ENCODE measurements at regions not wholly inside any gene's neighbourhood (a gene's known extent, or its start where the extent isn't known, plus 50 kb on each side); places are given as distances from the start of the nearest gene placed in this dataset.

DNA sequence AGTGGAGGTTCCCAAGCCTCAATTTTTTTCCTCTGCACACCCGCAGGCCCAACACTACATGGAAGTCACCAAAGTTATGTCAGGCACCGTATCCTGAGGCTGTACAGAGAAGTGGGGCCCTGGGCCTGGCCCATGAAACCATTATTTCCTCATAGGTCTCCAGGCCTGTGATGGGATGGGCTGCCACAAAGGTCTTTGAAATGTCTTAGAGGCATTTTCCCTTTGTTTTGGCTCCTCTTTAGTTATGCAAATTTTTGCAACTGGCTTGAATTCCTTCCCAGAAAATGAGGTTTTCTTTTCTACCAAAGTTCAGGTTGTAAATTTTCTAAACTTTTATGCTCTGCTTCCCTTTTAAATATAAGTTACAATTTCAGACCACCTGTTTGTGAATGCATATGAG, 365.2 kb downstream of the HGF start:
- no peaks in the 10 kb centered on the region for H3K36me3 ChIP-seq
- no peak overlapping the region for H3K4me3 ChIP-seq
- ATAC-seq: no peak
- H3K27ac ChIP-seq: no peak overlapping the region
- H3K9me3 ChIP-seq: no peaks in the 10 kb centered on the region
- TF ChIP-seq, protein P1, sequence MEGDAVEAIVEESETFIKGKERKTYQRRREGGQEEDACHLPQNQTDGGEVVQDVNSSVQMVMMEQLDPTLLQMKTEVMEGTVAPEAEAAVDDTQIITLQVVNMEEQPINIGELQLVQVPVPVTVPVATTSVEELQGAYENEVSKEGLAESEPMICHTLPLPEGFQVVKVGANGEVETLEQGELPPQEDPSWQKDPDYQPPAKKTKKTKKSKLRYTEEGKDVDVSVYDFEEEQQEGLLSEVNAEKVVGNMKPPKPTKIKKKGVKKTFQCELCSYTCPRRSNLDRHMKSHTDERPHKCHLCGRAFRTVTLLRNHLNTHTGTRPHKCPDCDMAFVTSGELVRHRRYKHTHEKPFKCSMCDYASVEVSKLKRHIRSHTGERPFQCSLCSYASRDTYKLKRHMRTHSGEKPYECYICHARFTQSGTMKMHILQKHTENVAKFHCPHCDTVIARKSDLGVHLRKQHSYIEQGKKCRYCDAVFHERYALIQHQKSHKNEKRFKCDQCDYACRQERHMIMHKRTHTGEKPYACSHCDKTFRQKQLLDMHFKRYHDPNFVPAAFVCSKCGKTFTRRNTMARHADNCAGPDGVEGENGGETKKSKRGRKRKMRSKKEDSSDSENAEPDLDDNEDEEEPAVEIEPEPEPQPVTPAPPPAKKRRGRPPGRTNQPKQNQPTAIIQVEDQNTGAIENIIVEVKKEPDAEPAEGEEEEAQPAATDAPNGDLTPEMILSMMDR (IDR thresholded peaks at IDR 0.05): no peak
- intact Hi-C loops (cut with DNase I): no loop called here
- H3K4me1 ChIP-seq: no peaks in the 10 kb centered on the region
- H3K27me3 ChIP-seq: no peaks in the 10 kb centered on the region
- DNase-seq: no peak

DNA sequence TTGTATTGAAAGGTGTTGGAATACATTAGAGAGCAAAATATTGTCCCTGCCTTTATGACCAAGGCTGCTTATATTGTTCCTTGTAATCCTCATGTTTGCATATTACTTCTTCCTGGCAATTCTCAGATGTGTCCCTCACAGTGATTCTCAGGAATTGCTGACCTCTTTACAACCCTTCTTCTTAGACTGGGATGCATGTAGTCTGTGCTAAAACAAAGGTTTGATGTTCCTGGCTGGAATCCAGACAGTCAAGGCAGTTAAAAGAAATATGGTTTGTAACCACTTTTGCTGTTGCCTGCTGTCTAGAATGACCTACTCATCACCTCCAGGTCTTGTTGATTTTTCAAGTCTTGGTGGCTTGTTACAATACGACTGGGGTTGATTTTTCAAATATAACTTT, 367.6 kb downstream of the HGF start:
- H3K4me3 ChIP-seq: no peak overlapping the region
- TF ChIP-seq, protein P1 (IDR thresholded peaks at IDR 0.05): no peak
- H3K4me1 ChIP-seq: no peaks in the 10 kb centered on the region
- no peak overlapping the region for H3K27ac ChIP-seq
- DNase-seq (no peak), ATAC-seq (no peak)
- no peaks in the 10 kb centered on the region for H3K36me3 ChIP-seq
- no peaks in the 10 kb centered on the region for H3K27me3 ChIP-seq
- intact Hi-C loops (cut with DNase I): no loop called here
- H3K9me3 ChIP-seq: no peaks in the 10 kb centered on the region

DNA sequence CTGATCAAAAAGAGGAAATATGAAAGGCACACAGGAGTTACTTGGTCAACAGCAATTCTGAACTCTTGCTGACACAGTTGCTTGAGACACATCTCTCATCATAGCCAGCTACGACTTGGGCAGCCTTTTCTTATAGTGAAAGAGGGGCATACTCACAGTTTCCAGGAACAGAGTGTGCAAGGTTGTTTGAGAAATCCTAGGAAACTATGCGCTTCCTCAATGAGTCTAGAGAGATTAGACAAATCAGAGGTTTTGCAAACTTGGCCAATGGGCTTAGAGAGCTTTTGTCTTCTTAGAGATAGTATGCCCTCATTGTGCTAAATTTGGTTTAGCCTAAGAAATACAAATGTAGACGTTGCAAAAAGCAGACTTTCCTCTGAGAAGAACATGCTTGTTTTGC, 370.4 kb downstream of the HGF start:
- no peak for ATAC-seq

DNA sequence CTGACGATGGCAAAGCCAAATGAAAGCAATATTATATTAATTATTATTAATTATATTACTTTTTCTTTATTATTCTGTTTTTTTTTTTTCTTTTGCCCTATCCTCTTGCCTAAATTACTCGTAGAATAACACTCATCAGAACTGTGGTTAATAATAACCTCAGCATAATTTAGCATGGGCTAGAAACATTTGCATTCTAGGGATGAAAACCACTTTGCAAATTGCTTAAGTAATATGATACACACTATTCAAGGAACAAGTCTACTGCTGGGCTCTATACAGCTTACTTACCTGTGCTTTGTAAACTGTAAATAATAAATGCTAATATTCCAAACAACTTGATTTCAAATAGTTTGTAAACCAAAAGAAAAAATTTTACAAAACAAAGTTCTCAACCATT, 375.8 kb downstream of the HGF start:
- DNase-seq (no peak), ATAC-seq (no peak)
- no peaks in the 10 kb centered on the region for H3K27me3 ChIP-seq
- no peak overlapping the region for H3K4me3 ChIP-seq
- TF ChIP-seq, protein P1 (IDR thresholded peaks at IDR 0.05): no peak
- H3K4me1 ChIP-seq: no peaks in the 10 kb centered on the region
- no peaks in the 10 kb centered on the region for H3K9me3 ChIP-seq
- H3K36me3 ChIP-seq: no peaks in the 10 kb centered on the region
- H3K27ac ChIP-seq: no peak overlapping the region
- intact Hi-C loops (cut with DNase I): no loop called here

More for the DNA sequence above, 370.4 kb downstream of the HGF start:
- intact Hi-C loops (cut with DNase I): no loop called here
- Histone ChIP-seq H3K4me3 (no peak overlapping the region), H3K27ac (no peak overlapping the region), H3K9me3 (no peaks in the 10 kb centered on the region), H3K27me3 (no peaks in the 10 kb centered on the region), H3K4me1 (no peaks in the 10 kb centered on the region), H3K36me3 (no peaks in the 10 kb centered on the region)
- no peak for DNase-seq
- TF ChIP-seq, protein P1 (IDR thresholded peaks at IDR 0.05): no peak

DNA sequence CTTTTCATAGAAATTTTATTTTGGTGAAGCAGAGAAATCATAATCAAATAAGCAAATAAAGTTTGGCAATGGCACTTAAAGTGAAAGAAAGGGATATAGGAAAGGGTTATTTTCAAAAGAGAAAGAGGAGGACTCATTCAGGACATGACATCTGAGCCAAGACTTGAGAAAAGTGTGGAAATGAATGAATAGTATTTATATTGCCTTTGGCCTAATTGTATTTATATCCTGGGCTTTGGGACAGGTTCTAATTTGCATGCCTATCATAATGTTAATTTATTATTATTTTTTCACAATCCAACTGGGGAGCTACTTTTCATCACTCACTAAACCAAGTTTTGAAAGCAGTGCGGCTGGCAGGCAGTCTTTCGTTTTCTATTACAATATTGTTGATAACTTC, 376.8 kb downstream of the HGF start:
- ATAC-seq (no peak), DNase-seq (no peak)
- Histone ChIP-seq H3K4me3 (no peak overlapping the region), H3K27me3 (no peaks in the 10 kb centered on the region), H3K9me3 (no peaks in the 10 kb centered on the region), H3K27ac (no peak overlapping the region), H3K36me3 (no peaks in the 10 kb centered on the region), H3K4me1 (no peaks in the 10 kb centered on the region)
- TF ChIP-seq, protein P1 (IDR thresholded peaks at IDR 0.05): no peak
- intact Hi-C loops (cut with DNase I): no loop called here

Data from left lung (tissue), 4 donors.